ENCODE measurements at regions not wholly inside any gene's neighbourhood (a gene's known extent, or its start where the extent isn't known, plus 50 kb on each side); places are given as distances from the start of the nearest gene placed in this dataset.

DNA sequence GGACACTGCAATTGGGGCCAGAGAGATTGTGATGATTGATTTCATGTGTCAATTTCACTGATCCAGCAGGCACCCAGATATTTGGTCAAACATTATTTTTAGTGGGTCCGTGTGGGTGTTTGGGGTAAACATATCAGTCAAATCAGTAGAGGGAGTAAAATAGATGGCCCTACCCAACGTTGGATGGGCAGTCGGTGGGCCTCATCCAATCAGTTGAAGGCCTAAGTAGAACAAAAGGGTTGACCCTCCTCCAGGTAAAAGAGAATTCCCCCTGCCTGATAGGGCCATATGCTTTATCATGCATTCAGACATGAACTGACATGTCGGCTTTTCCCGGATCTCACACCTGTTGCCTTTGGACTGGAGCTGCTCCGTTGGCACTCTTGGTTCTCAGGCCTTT is 195.1 kb upstream of the CAND1 start:
- H3K36me3 ChIP-seq = no peaks in the 10 kb centered on the region
- H3K27me3 ChIP-seq = peaks cover 0 to 18% of the 10 kb centered on the region in 2 donors
- H3K4me3 ChIP-seq = no peak overlapping the region
- DNase-seq (ENCODE audit: low spot score in 2 of 2) = no peak
- TF ChIP-seq POLR2A (IDR thresholded peaks at IDR 0.05) (no peak), EP300 (IDR thresholded peaks at IDR 0.05) (no peak)
- WGBS, 2 donors = 86 to 94% methylated on average over 6 of the region's 6 CpGs
- H3K27ac ChIP-seq = no peak overlapping the region
- no peaks in the 10 kb centered on the region for H3K9me3 ChIP-seq
- H3K4me1 ChIP-seq = peaks cover 0 to 7% (median 4%) of the 10 kb centered on the region in 4 donors

DNA sequence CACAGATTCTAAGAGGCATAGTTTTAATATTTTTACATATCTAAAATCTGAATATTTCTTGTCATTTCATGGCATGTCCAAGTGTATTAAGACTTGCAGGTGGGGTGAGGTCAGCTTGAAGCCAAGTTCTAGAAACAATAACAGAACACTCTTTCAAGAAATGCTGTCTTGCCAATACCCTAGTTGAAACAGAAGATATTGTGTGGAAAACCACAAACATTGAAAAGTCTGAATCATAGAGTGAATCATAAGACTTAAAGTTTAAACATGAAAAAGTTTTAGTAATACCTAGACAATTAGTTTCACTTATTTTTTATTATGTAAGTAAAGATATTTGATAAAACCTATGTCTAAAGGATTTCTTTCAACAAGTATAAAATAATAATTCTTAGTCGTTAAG is 191.5 kb upstream of the CAND1 start:
- TF ChIP-seq EP300 (IDR thresholded peaks at IDR 0.05) = no peak
- TF ChIP-seq POLR2A (IDR thresholded peaks at IDR 0.05) = no peak
- no peak for TF ChIP-seq CTCF (IDR thresholded peaks at IDR 0.05)
- Histone ChIP-seq H3K27me3 (no peaks in the 10 kb centered on the region), H3K4me3 (no peak overlapping the region), H3K4me1 (no peaks in the 10 kb centered on the region), H3K9me3 (no peaks in the 10 kb centered on the region), H3K36me3 (no peaks in the 10 kb centered on the region), H3K27ac (no peak overlapping the region)
- no peak for DNase-seq (ENCODE audit: low spot score in 2 of 2)
- WGBS, 2 donors = 91 to 93% methylated on average over 1 of the region's 1 CpG

GRCh38 chr12:67078957-67079356 is 190.2 kb upstream of the CAND1 start:
- no peaks in the 10 kb centered on the region for H3K36me3 ChIP-seq
- H3K27me3 ChIP-seq = no peaks in the 10 kb centered on the region
- H3K9me3 ChIP-seq = no peaks in the 10 kb centered on the region
- TF ChIP-seq CTCF (IDR thresholded peaks at IDR 0.05) = no peak
- TF ChIP-seq EP300 (IDR thresholded peaks at IDR 0.05) = no peak
- TF ChIP-seq POLR2A (IDR thresholded peaks at IDR 0.05) = no peak
- H3K27ac ChIP-seq = no peak overlapping the region
- no peaks in the 10 kb centered on the region for H3K4me1 ChIP-seq
- H3K4me3 ChIP-seq = no peak overlapping the region
- 68 to 76% methylated on average over 4 of the region's 4 CpGs for WGBS, 2 donors
- no peak for DNase-seq (ENCODE audit: low spot score in 2 of 2)

- no peak overlapping the region for H3K27ac ChIP-seq
- no peaks in the 10 kb centered on the region for H3K27me3 ChIP-seq
- WGBS, 2 donors = 53 to 65% methylated on average over 1 of the region's 1 CpG
- no peak for TF ChIP-seq POLR2A (IDR thresholded peaks at IDR 0.05)
- TF ChIP-seq EP300 (IDR thresholded peaks at IDR 0.05) = no peak
- TF ChIP-seq CTCF (IDR thresholded peaks at IDR 0.05) = no peak
- no peak for DNase-seq (ENCODE audit: low spot score in 2 of 2)
- H3K4me3 ChIP-seq = no peak overlapping the region
- no peaks in the 10 kb centered on the region for H3K4me1 ChIP-seq
- H3K9me3 ChIP-seq = no peaks in the 10 kb centered on the region
- no peaks in the 10 kb centered on the region for H3K36me3 ChIP-seq
Measured at GRCh38 chr12:67080637-67081036, 188.5 kb upstream of the CAND1 start.

DNA sequence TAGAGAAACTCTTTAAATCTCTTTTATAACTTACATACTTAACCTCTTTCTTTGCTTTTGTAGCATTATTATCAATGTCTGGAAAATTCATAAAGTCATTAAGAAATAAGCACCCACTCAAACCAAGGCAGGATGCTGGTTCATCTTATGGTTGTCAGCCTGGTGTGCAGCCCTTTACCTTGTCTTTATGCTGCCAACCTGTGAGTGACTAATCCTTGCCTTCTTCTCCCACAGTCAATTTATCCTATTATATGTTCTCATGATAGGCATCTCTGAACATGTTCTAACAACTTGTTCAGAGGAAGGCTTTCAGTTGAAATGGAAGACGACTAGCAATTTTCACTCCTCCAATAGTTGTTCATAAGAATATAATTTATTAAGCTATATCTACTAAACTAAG is 186.9 kb upstream of the CAND1 start:
- DNase-seq (ENCODE audit: low spot score in 2 of 2) = no peak
- Histone ChIP-seq H3K27me3 (no peaks in the 10 kb centered on the region), H3K4me3 (no peak overlapping the region), H3K9me3 (no peaks in the 10 kb centered on the region), H3K4me1 (no peaks in the 10 kb centered on the region), H3K36me3 (no peaks in the 10 kb centered on the region), H3K27ac (no peak overlapping the region)
- WGBS, 2 donors = 27 to 55% methylated on average over 1 of the region's 1 CpG
- TF ChIP-seq EP300 (IDR thresholded peaks at IDR 0.05) (no peak), POLR2A (IDR thresholded peaks at IDR 0.05) (no peak), CTCF (IDR thresholded peaks at IDR 0.05) (no peak)

- Histone ChIP-seq H3K4me3 (no peak overlapping the region), H3K27me3 (no peaks in the 10 kb centered on the region), H3K4me1 (no peaks in the 10 kb centered on the region), H3K27ac (no peak overlapping the region), H3K36me3 (no peaks in the 10 kb centered on the region), H3K9me3 (no peaks in the 10 kb centered on the region)
- DNase-seq (ENCODE audit: low spot score in 2 of 2) = no peak
- TF ChIP-seq EP300 (IDR thresholded peaks at IDR 0.05) = no peak
- TF ChIP-seq POLR2A (IDR thresholded peaks at IDR 0.05) = no peak
- TF ChIP-seq CTCF (IDR thresholded peaks at IDR 0.05) = no peak
- 55 to 72% methylated on average over 2 of the region's 2 CpGs for WGBS, 2 donors
Measured at GRCh38 chr12:67085699-67086098, 183.5 kb upstream of the CAND1 start.

Data from tibial nerve (tissue), 4 donors.